KOPT-K1 (cell line): ENCODE measurements at regions not wholly inside any gene's neighbourhood (a gene's known extent, or its start where the extent isn't known, plus 50 kb on each side); places are given as distances from the start of the nearest gene placed in this dataset.

Source experiments
- H3K27ac ChIP-seq: fragments of 200-600 bp; sonication (generic); 2 replicates; pipeline ENCODE4 v1.5.1; 2016; ENCODE audit warnings: antibody characterized with exemption, mild to moderate bottlenecking, low read depth, low read length; ENCODE audit not compliant: poor library complexity, severe bottlenecking
- H3K36me3 ChIP-seq: fragments of 200-600 bp; sonication (generic); 2 replicates; pipeline ENCODE4 v1.5.1; 2017; ENCODE audit warnings: antibody characterized with exemption, mild to moderate bottlenecking, low read length, moderate library complexity; ENCODE audit not compliant: insufficient read depth
- H3K9me3 ChIP-seq: fragments of 200-600 bp; sonication (generic); 2 replicates; pipeline ENCODE4 v1.5.1; 2017; ENCODE audit warnings: antibody characterized with exemption, low read length, mild to moderate bottlenecking; ENCODE audit not compliant: insufficient read depth, poor library complexity, severe bottlenecking

- no peaks in the 10 kb centered on the region for H3K9me3 ChIP-seq
- no peak overlapping the region for H3K27ac ChIP-seq
- H3K36me3 ChIP-seq = no peaks in the 10 kb centered on the region
Measured at GRCh38 chr18:28831476-28831875, 654.5 kb upstream of the CDH2 start.

GRCh38 chr18:28826107-28826506 is 649.2 kb upstream of the CDH2 start:
- no peaks in the 10 kb centered on the region for H3K9me3 ChIP-seq
- no peaks in the 10 kb centered on the region for H3K36me3 ChIP-seq
- H3K27ac ChIP-seq = no peak overlapping the region

GRCh38 chr18:28824183-28824574 is 647.2 kb upstream of the CDH2 start:
- no peaks in the 10 kb centered on the region for H3K9me3 ChIP-seq
- no peak overlapping the region for H3K27ac ChIP-seq
- H3K36me3 ChIP-seq = no peaks in the 10 kb centered on the region

GRCh38 chr18:28823506-28824182 is 646.7 kb upstream of the CDH2 start:
- Histone ChIP-seq H3K36me3 (no peaks in the 10 kb centered on the region), H3K27ac (no peak overlapping the region), H3K9me3 (no peaks in the 10 kb centered on the region)

- H3K27ac ChIP-seq = no peak overlapping the region
- H3K9me3 ChIP-seq = no peaks in the 10 kb centered on the region
- H3K36me3 ChIP-seq = no peaks in the 10 kb centered on the region
Measured at GRCh38 chr18:28820353-28820752, 643.4 kb upstream of the CDH2 start.

GRCh38 chr18:28816155-28816554 is 639.2 kb upstream of the CDH2 start:
- Histone ChIP-seq H3K36me3 (no peaks in the 10 kb centered on the region), H3K27ac (no peak overlapping the region)

GRCh38 chr18:28814365-28814764 is 637.4 kb upstream of the CDH2 start:
- H3K27ac ChIP-seq = no peak overlapping the region
- H3K36me3 ChIP-seq = no peaks in the 10 kb centered on the region

More at GRCh38 chr18:28816155-28816554, 639.2 kb upstream of the CDH2 start:
- H3K9me3 ChIP-seq = no peaks in the 10 kb centered on the region

GRCh38 chr18:28808373-28808772 is 631.4 kb upstream of the CDH2 start:
- H3K27ac ChIP-seq = no peak overlapping the region
- no peaks in the 10 kb centered on the region for H3K36me3 ChIP-seq
- H3K9me3 ChIP-seq = peaks cover 5% of the 10 kb centered on the region

More at GRCh38 chr18:28814365-28814764, 637.4 kb upstream of the CDH2 start:
- no peaks in the 10 kb centered on the region for H3K9me3 ChIP-seq

GRCh38 chr18:28805491-28805890 is 628.6 kb upstream of the CDH2 start:
- Histone ChIP-seq H3K27ac (no peak overlapping the region), H3K36me3 (no peaks in the 10 kb centered on the region), H3K9me3 (peaks cover 5% of the 10 kb centered on the region)

- H3K27ac ChIP-seq = no peak overlapping the region
- H3K36me3 ChIP-seq = no peaks in the 10 kb centered on the region
- peaks cover 5% of the 10 kb centered on the region for H3K9me3 ChIP-seq
Measured at GRCh38 chr18:28804512-28805202, 627.7 kb upstream of the CDH2 start.

- no peaks in the 10 kb centered on the region for H3K36me3 ChIP-seq
- no peaks in the 10 kb centered on the region for H3K9me3 ChIP-seq
- no peak overlapping the region for H3K27ac ChIP-seq
Measured at GRCh38 chr18:28802546-28802945, 625.6 kb upstream of the CDH2 start.

GRCh38 chr18:28801876-28802275 is 624.9 kb upstream of the CDH2 start:
- Histone ChIP-seq H3K36me3 (no peaks in the 10 kb centered on the region), H3K9me3 (no peaks in the 10 kb centered on the region), H3K27ac (no peak overlapping the region)

GRCh38 chr18:28794459-28795245 is 617.7 kb upstream of the CDH2 start:
- H3K9me3 ChIP-seq = no peaks in the 10 kb centered on the region
- no peak overlapping the region for H3K27ac ChIP-seq
- no peaks in the 10 kb centered on the region for H3K36me3 ChIP-seq

GRCh38 chr18:28793901-28794300 is 617.0 kb upstream of the CDH2 start:
- H3K9me3 ChIP-seq = no peaks in the 10 kb centered on the region
- no peak overlapping the region for H3K27ac ChIP-seq
- H3K36me3 ChIP-seq = no peaks in the 10 kb centered on the region

- Histone ChIP-seq H3K27ac (no peak overlapping the region), H3K9me3 (no peaks in the 10 kb centered on the region)
Measured at GRCh38 chr18:28792404-28793086, 615.6 kb upstream of the CDH2 start.

More at GRCh38 chr18:28792404-28793086, 615.6 kb upstream of the CDH2 start:
- H3K36me3 ChIP-seq = no peaks in the 10 kb centered on the region
